H1 (cell line): ENCODE measurements at regions not wholly inside any gene's neighbourhood (a gene's known extent, or its start where the extent isn't known, plus 50 kb on each side); places are given as distances from the start of the nearest gene placed in this dataset.

Source experiments
- CTCF ChIA-PET: fragments of 300-600 bp; sonication (Branson Sonifier 250); formaldehyde crosslinking; loops from one replicate; lab custom pipeline; 2021; ENCODE audit not compliant: partially characterized antibody; lab: Charles Lee
- POLR2A ChIA-PET: fragments of 300-600 bp; sonication (Branson Sonifier 250); formaldehyde crosslinking; loops from one replicate; lab custom pipeline; 2021; ENCODE audit warnings: inconsistent platforms; ENCODE audit not compliant: partially characterized antibody; lab: Charles Lee
- DNase-seq, 2 experiments: peaks; one replicate each; pipeline versions ENCODE4 v3.0.0 to v3.0.0-alpha.2; 2010 to 2022; ENCODE audit warnings: low spot score in 2 of 2, low read depth in 1 of 2, mixed read lengths in 1 of 2
- FAIRE-seq: peaks from 2 replicates; lab custom pipeline; 2011; peaks lifted over from hg19 to GRCh38; lab: Jason Lieb, UNC
- H2AFZ ChIP-seq: 2 replicates; pipeline ENCODE4 v1.8.1; 2012; ENCODE audit warnings: low read length, inconsistent platforms
- H2AK5ac ChIP-seq: 2 replicates; pipeline ENCODE4 v1.6.1; 2013; ENCODE audit warnings: low read depth, low read length
- H2BK120ac ChIP-seq: replicated peaks from 2 replicates; pipeline ENCODE3; 2013; ENCODE audit warnings: low read depth, low read length, inconsistent platforms
- H2BK12ac ChIP-seq: 2 replicates; pipeline ENCODE4 v1.6.1; 2013; ENCODE audit warnings: low read depth, low read length
- H2BK15ac ChIP-seq: 2 replicates; pipeline ENCODE4 v1.6.1; 2013; ENCODE audit warnings: low read length
- H2BK20ac ChIP-seq: 2 replicates; pipeline ENCODE4 v1.6.1; 2013; ENCODE audit warnings: low read length
- H2BK5ac ChIP-seq: 2 replicates; pipeline ENCODE4 v1.6.1; 2013; ENCODE audit warnings: low read depth, low read length
- H3K14ac ChIP-seq: 2 replicates; pipeline ENCODE4 v1.6.1; 2013; ENCODE audit warnings: inconsistent platforms; ENCODE audit not compliant: insufficient read length
- H3K18ac ChIP-seq: 2 replicates; pipeline ENCODE4 v1.6.1; 2013; ENCODE audit warnings: low read length; ENCODE audit errors: extremely low read depth
- H3K23ac ChIP-seq: 2 replicates; pipeline ENCODE4 v1.6.1; 2013; ENCODE audit warnings: inconsistent platforms; ENCODE audit not compliant: insufficient read length
- H3K23me2 ChIP-seq: 2 replicates; pipeline ENCODE4 v1.6.1; 2013; ENCODE audit warnings: low read depth, low read length
- H3K27ac ChIP-seq: 2 replicates; pipeline ENCODE4 v1.6.1; 2011; ENCODE audit warnings: low read depth, low read length, inconsistent platforms
- H3K27me3 ChIP-seq, 4 experiments: replicated peaks in 1 of 4; 1 replicate in 1 of 4; 2 replicates in 3 of 4; pipeline versions ENCODE4 v1.6.1 to v1.8.1; 2011 to 2013; ENCODE audit warnings: low read length in 3 of 4, mild to moderate bottlenecking in 3 of 4, inconsistent platforms in 2 of 4, mixed read lengths in 2 of 4, moderate library complexity in 1 of 4; ENCODE audit not compliant: control insufficient read depth in 3 of 4, insufficient read depth in 3 of 4; ENCODE audit errors: extremely low read depth in 1 of 4
- H3K36me3 ChIP-seq, 4 experiments: 2 replicates each; pipeline versions ENCODE4 v1.6.1 to v1.8.1; 2011 to 2013; ENCODE audit warnings: mild to moderate bottlenecking in 4 of 4, low read length in 3 of 4, moderate library complexity in 2 of 4, control low read depth in 1 of 4, inconsistent platforms in 1 of 4; ENCODE audit not compliant: insufficient read depth in 4 of 4, control insufficient read depth in 2 of 4
- H3K4ac ChIP-seq: replicated peaks from 2 replicates; pipeline ENCODE3; 2013; ENCODE audit warnings: low read length, low read depth, mixed read lengths, inconsistent platforms; ENCODE audit not compliant: insufficient read length
- H3K4me1 ChIP-seq, 4 experiments: replicated peaks in 1 of 4; 1 replicate in 1 of 4; 2 replicates in 3 of 4; pipeline versions ENCODE4 v1.6.1 to v1.8.1; 2011 to 2013; ENCODE audit warnings: low read length in 3 of 4, inconsistent platforms in 2 of 4, mixed read lengths in 1 of 4; ENCODE audit not compliant: insufficient read depth in 4 of 4, control insufficient read depth in 3 of 4
- H3K4me2 ChIP-seq, 2 experiments: 2 replicates each; pipeline versions ENCODE4 v1.6.1 to v1.8.1; 2011 to 2013; ENCODE audit warnings: low read depth in 2 of 2, low read length in 2 of 2, control low read depth in 1 of 2, inconsistent platforms in 1 of 2, mild to moderate bottlenecking in 1 of 2; ENCODE audit not compliant: insufficient read depth in 1 of 2
- H3K4me3 ChIP-seq, 4 experiments: fragments of 200-600, 300-600 bp in 1 of 4; sonication (generic), shearing (Covaris generic), sonication (Bioruptor Twin) in 1 of 4; 2 replicates each; pipeline versions ENCODE4 v1.5.1 to v1.8.1; 2011 to 2016; ENCODE audit warnings: low read length in 4 of 4, low read depth in 3 of 4, control low read depth in 2 of 4, inconsistent platforms in 2 of 4, mild to moderate bottlenecking in 2 of 4, mixed read lengths in 1 of 4, moderate library complexity in 1 of 4; ENCODE audit not compliant: insufficient read depth in 2 of 4; ENCODE audit errors: extremely low read depth in 1 of 4
- H3K56ac ChIP-seq: replicated peaks from 2 replicates; pipeline ENCODE3; 2013; ENCODE audit warnings: low read depth, mild to moderate bottlenecking, mixed read lengths, low read length, inconsistent platforms; ENCODE audit not compliant: insufficient read length
- H3K79me1 ChIP-seq: 2 replicates; pipeline ENCODE4 v1.6.1; 2013; ENCODE audit warnings: low read depth, low read length, control low read depth
- H3K79me2 ChIP-seq, 2 experiments: 2 replicates each; pipeline versions ENCODE4 v1.6.1 to v1.8.1; 2012 to 2013; ENCODE audit warnings: low read length in 2 of 2, mild to moderate bottlenecking in 2 of 2, inconsistent platforms in 1 of 2; ENCODE audit not compliant: insufficient read depth in 2 of 2, control insufficient read depth in 1 of 2
- H3K9ac ChIP-seq, 4 experiments: replicated peaks in 1 of 4; 1 replicate in 1 of 4; 2 replicates in 3 of 4; pipeline versions ENCODE4 v1.6.1 to v1.8.1; 2011 to 2013; ENCODE audit warnings: low read depth in 3 of 4, low read length in 3 of 4, control low read depth in 2 of 4, mild to moderate bottlenecking in 2 of 4, moderate library complexity in 2 of 4, inconsistent platforms in 1 of 4; ENCODE audit errors: extremely low read depth in 1 of 4
- H3K9me3 ChIP-seq, 2 experiments: 2 replicates each; pipeline versions ENCODE4 v1.6.1 to v1.8.1; 2012 to 2013; ENCODE audit warnings: mild to moderate bottlenecking in 2 of 2, moderate library complexity in 2 of 2, control low read depth in 1 of 2, inconsistent platforms in 1 of 2, low read depth in 1 of 2, low read length in 1 of 2, mixed read lengths in 1 of 2; ENCODE audit not compliant: insufficient read depth in 2 of 2
- H4K20me1 ChIP-seq, 2 experiments: replicated peaks in 1 of 2; 2 replicates each; pipeline versions ENCODE3 to v1.8.1; 2011 to 2013; ENCODE audit warnings: inconsistent platforms in 2 of 2, low read length in 2 of 2, mild to moderate bottlenecking in 1 of 2; ENCODE audit not compliant: insufficient read depth in 2 of 2, control insufficient read depth in 1 of 2
- H4K5ac ChIP-seq: 2 replicates; pipeline ENCODE4 v1.6.1; 2013; ENCODE audit warnings: low read length, low read depth, mixed read lengths, inconsistent platforms; ENCODE audit not compliant: insufficient read length
- H4K8ac ChIP-seq: 2 replicates; pipeline ENCODE4 v1.8.0; 2013; ENCODE audit warnings: mild to moderate bottlenecking, moderate library complexity, low read length, inconsistent platforms; ENCODE audit not compliant: insufficient read depth; ENCODE audit errors: extremely low read depth
- H4K91ac ChIP-seq: replicated peaks from 2 replicates; pipeline ENCODE3; 2013; ENCODE audit warnings: low read length, mixed read lengths, inconsistent platforms; ENCODE audit not compliant: insufficient read length
- BACH1 ChIP-seq: IDR thresholded peaks from 2 replicates; pipeline ENCODE4 v1.6.1; 2012; ENCODE audit warnings: low read length, improper control_type of control experiment
- CBX5 ChIP-seq: fragments of 300-800, 300-1000 bp; sonication (generic); IDR thresholded peaks from 2 replicates; pipeline ENCODE4 v1.7.1; 2016; ENCODE audit warnings: antibody characterized with exemption, low read length, low read depth
- EGR1 ChIP-seq: IDR thresholded peaks from 2 replicates; pipeline ENCODE4 v1.6.1; 2011; ENCODE audit warnings: low read depth, low read length, borderline replicate concordance
- FOSL1 ChIP-seq: IDR thresholded peaks from 2 replicates; pipeline ENCODE4 v1.6.1; 2011; ENCODE audit warnings: mild to moderate bottlenecking, low read depth, low read length, moderate library complexity; ENCODE audit not compliant: insufficient read depth
- GTF2F1 ChIP-seq: IDR thresholded peaks from 2 replicates; pipeline ENCODE4 v1.6.1; 2012; ENCODE audit warnings: low read depth, low read length, improper control_type of control experiment, borderline replicate concordance
- HDAC2 ChIP-seq, 2 experiments: fragments of 300-600 bp in 1 of 2; sonication (generic) in 1 of 2; IDR thresholded peaks; 2 replicates each; pipeline ENCODE4 v1.6.1; 2011 to 2012; ENCODE audit warnings: low read depth in 2 of 2, low read length in 2 of 2, mild to moderate bottlenecking in 2 of 2, moderate library complexity in 2 of 2, borderline replicate concordance in 1 of 2, inconsistent platforms in 1 of 2
- HDAC6 ChIP-seq: IDR thresholded peaks from one replicate; pipeline ENCODE4 v1.7.1; 2012; ENCODE audit warnings: low read depth, mild to moderate bottlenecking, inconsistent platforms, low read length, moderate library complexity
- NRF1 ChIP-seq: IDR thresholded peaks from 2 replicates; pipeline ENCODE4 v1.6.1; 2011; ENCODE audit warnings: mild to moderate bottlenecking, low read depth, low read length, improper control_type of control experiment
- RNF2 ChIP-seq: fragments of 200-900, 300-1000 bp; sonication (generic); IDR thresholded peaks from 2 replicates; pipeline ENCODE4 v1.7.1; 2016; ENCODE audit warnings: borderline replicate concordance, low read depth, mild to moderate bottlenecking, antibody characterized with exemption, low read length; ENCODE audit not compliant: poor library complexity, severe bottlenecking; ENCODE audit errors: missing control alignments
- SIRT6 ChIP-seq: IDR thresholded peaks from one replicate; pipeline ENCODE4 v1.7.1; 2012; ENCODE audit warnings: low read length, inconsistent platforms
- SRF ChIP-seq: IDR thresholded peaks from 2 replicates; pipeline ENCODE4 v1.6.1; 2011; ENCODE audit warnings: mild to moderate bottlenecking, low read depth, low read length, moderate library complexity
- TF ChIP-seq, protein P1 (sequence below): IDR thresholded peaks from 2 replicates; pipeline ENCODE4 v1.6.1; 2012; ENCODE audit warnings: inconsistent platforms

DNA sequence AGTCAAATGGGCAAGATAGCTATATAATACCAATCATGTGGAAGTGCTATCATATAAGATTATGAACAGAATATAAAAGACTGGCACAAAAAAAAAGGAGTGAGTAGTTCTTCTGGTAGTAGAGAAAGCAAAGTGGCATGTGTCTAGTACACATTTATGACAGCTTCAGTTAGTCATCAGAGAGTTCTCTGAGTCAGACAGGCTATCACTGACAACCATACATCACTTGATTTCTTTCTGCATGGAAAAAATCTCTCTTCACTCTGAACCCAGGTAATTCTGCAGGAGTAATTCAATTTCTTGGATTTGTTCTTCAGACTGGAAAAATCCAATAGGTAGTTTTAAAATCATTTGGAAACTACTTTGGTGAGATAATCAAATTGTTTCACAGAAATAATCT, 286.8 kb upstream of the ANO3 start:
- no peak for TF ChIP-seq NRF1
- TF ChIP-seq HDAC6 = no peak
- TF ChIP-seq EGR1 = no peak
- no peak for TF ChIP-seq FOSL1
- no peak for TF ChIP-seq BACH1
- no peak for TF ChIP-seq SRF
- no peak for TF ChIP-seq GTF2F1
- TF ChIP-seq RNF2 = no peak
- TF ChIP-seq HDAC2 (IDR thresholded peaks at IDR 0.05; ENCODE audit: borderline replicate concordance in 1 of 2, low read depth in 2 of 2, low read length in 2 of 2) = no peak
- TF ChIP-seq CBX5 = no peak
- TF ChIP-seq, protein P1, sequence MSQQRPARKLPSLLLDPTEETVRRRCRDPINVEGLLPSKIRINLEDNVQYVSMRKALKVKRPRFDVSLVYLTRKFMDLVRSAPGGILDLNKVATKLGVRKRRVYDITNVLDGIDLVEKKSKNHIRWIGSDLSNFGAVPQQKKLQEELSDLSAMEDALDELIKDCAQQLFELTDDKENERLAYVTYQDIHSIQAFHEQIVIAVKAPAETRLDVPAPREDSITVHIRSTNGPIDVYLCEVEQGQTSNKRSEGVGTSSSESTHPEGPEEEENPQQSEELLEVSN = no peak
- no peak for TF ChIP-seq SIRT6
- no peak for FAIRE-seq
- Histone ChIP-seq H3K4me2 (no peak overlapping the region), H2AK5ac (no peak overlapping the region), H3K4ac (no peak overlapping the region), H3K4me3 (no peak overlapping the region), H4K91ac (no peak overlapping the region), H3K4me1 (0 out of 7 replicates have a peak, but pooled peaks cover 0 to 2% (median 0%) of the 10 kb centered on the region in 4 experiments), H3K27ac (no peak overlapping the region), H3K23me2 (no peaks in the 10 kb centered on the region), H3K79me2 (no peaks in the 10 kb centered on the region), H2BK20ac (no peak overlapping the region), H4K5ac (no peak overlapping the region), H2BK120ac (no peak overlapping the region), H3K36me3 (no peaks in the 10 kb centered on the region), H2AFZ (no peak overlapping the region), H2BK5ac (no peak overlapping the region), H3K56ac (no peak overlapping the region), H3K9me3 (no peaks in the 10 kb centered on the region), H2BK12ac (no peak overlapping the region), H3K18ac (no peak overlapping the region), H3K79me1 (no peaks in the 10 kb centered on the region), H3K14ac (no peak overlapping the region), H3K27me3 (no peaks in the 10 kb centered on the region), H3K9ac (no peak overlapping the region), H4K8ac (no peak overlapping the region), H4K20me1 (no peaks in the 10 kb centered on the region), H3K23ac (no peak overlapping the region), H2BK15ac (no peak overlapping the region)
- DNase-seq = no peak
- ChIA-PET POLR2A (no interaction called here), CTCF (interaction anchor here (0.6 to 0.7 kb wide), 2 partner anchors 27 to 182 kb away, joined by 3 to 4 read pairs; no protein-coding TSS in a partner anchor)
